Lower leg skin (tissue), 3 donors: ENCODE measurements at regions not wholly inside any gene's neighbourhood (a gene's known extent, or its start where the extent isn't known, plus 50 kb on each side); places are given as distances from the start of the nearest gene placed in this dataset.

Experiments
- POLR2A ChIP-seq, 2 donors: fragments of 450-650 bp; IDR thresholded peaks; one replicate each; pipeline ENCODE4 v1.6.1; 2016 to 2017; ENCODE audit warnings: antibody characterized with exemption in 2 of 2, mild to moderate bottlenecking in 1 of 2, moderate library complexity in 1 of 2
- TF ChIP-seq, protein P1 (sequence below), 3 donors: fragments of 450-650 bp; IDR thresholded peaks; one replicate each; pipeline ENCODE4 v1.5.1; 2016; ENCODE audit warnings: antibody characterized with exemption in 3 of 3, mild to moderate bottlenecking in 3 of 3, moderate library complexity in 2 of 3

DNA sequence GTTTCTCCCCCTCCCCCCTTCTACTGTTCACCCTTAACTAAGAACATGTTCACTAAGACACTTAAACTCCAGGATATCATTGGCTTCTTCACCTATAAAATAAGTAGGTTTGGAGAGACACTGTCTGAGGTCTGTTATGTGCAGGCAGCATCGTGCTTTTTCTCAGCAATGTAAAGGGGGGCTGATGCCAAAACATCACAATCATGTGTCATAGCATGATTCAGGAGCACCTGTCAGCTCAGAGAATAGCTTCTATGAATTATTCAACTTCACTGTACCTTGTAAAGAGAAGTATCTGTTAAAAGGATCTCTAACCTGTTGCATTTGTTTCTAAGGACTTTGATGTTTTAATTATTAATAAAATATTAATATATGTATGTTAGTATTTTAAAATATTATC, 211.4 kb upstream of the EPHA3 start:
- TF ChIP-seq, protein P1, sequence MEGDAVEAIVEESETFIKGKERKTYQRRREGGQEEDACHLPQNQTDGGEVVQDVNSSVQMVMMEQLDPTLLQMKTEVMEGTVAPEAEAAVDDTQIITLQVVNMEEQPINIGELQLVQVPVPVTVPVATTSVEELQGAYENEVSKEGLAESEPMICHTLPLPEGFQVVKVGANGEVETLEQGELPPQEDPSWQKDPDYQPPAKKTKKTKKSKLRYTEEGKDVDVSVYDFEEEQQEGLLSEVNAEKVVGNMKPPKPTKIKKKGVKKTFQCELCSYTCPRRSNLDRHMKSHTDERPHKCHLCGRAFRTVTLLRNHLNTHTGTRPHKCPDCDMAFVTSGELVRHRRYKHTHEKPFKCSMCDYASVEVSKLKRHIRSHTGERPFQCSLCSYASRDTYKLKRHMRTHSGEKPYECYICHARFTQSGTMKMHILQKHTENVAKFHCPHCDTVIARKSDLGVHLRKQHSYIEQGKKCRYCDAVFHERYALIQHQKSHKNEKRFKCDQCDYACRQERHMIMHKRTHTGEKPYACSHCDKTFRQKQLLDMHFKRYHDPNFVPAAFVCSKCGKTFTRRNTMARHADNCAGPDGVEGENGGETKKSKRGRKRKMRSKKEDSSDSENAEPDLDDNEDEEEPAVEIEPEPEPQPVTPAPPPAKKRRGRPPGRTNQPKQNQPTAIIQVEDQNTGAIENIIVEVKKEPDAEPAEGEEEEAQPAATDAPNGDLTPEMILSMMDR (IDR thresholded peaks at IDR 0.05), result no peak
- TF ChIP-seq POLR2A (IDR thresholded peaks at IDR 0.05), result no peak
